ENCODE measurements at regions not wholly inside any gene's neighbourhood (a gene's known extent, or its start where the extent isn't known, plus 50 kb on each side); places are given as distances from the start of the nearest gene placed in this dataset.

DNA sequence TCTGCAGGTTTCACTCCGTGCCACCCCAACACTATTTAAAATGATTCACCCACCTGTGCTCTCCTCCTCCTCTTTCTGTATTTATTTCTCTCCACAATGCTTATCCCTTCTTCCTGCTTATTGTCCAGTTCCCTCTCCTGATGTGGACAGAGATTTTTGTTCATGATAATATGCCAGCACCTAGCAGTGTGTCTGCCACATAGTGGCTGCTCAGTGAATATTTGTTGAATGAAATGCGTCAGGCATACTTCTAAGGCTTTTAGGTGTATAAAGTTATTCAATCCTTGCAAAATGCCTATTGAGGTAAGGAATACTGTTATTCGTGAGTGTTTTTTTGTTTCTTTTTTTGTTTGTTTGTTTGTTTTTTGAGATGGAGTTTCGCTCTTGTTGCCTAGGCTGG, 67.5 kb upstream of the MME start:
- no peaks in the 10 kb centered on the region for H3K4me1 ChIP-seq (ENCODE audit: control insufficient read depth in 1 of 2, insufficient read depth in 2 of 2, low read length in 2 of 2)
- DNase-seq (no peak), ATAC-seq (ENCODE audit: low FRiP score) (no peak)
- intact Hi-C loops (cut with DNase I), result no loop called here
- H3K4me3 ChIP-seq (ENCODE audit: low read length in 2 of 2), result no peak overlapping the region
- no peaks in the 10 kb centered on the region for H3K36me3 ChIP-seq (ENCODE audit: control insufficient read depth in 1 of 2, insufficient read depth in 2 of 2, low read length in 1 of 2)
- 92 to 94% methylated on average over 4 of the region's 4 CpGs for WGBS, 2 donors
- H3K27ac ChIP-seq (ENCODE audit: low read depth in 1 of 2, low read length in 2 of 2), result no peak overlapping the region
- no peaks in the 10 kb centered on the region for H3K27me3 ChIP-seq (ENCODE audit: control insufficient read depth in 1 of 2, insufficient read depth in 2 of 2, low read length in 1 of 2)
- no peaks in the 10 kb centered on the region for H3K9me3 ChIP-seq (ENCODE audit: control insufficient read depth, low read length)

GRCh38 chr3:155010416-155010815, 69.7 kb upstream of the MME start:
- no peaks in the 10 kb centered on the region for H3K36me3 ChIP-seq (ENCODE audit: control insufficient read depth in 1 of 2, insufficient read depth in 2 of 2, low read length in 1 of 2)
- H3K9me3 ChIP-seq (ENCODE audit: control insufficient read depth, low read length), result no peaks in the 10 kb centered on the region
- WGBS, 2 donors, result 65 to 67% methylated on average over 3 of the region's 3 CpGs
- H3K4me1 ChIP-seq (ENCODE audit: control insufficient read depth in 1 of 2, insufficient read depth in 2 of 2, low read length in 2 of 2), result no peaks in the 10 kb centered on the region
- H3K4me3 ChIP-seq (ENCODE audit: low read length in 2 of 2), result no peak overlapping the region
- H3K27me3 ChIP-seq (ENCODE audit: control insufficient read depth in 1 of 2, insufficient read depth in 2 of 2, low read length in 1 of 2), result no peaks in the 10 kb centered on the region
- no peak overlapping the region for H3K27ac ChIP-seq (ENCODE audit: low read depth in 1 of 2, low read length in 2 of 2)
- no peak for DNase-seq
- intact Hi-C loops (cut with DNase I), result no loop called here
- ATAC-seq (ENCODE audit: low FRiP score), result no peak

GRCh38 chr3:155009217-155009616, 70.9 kb upstream of the MME start:
- intact Hi-C loops (cut with DNase I), result no loop called here
- Histone ChIP-seq H3K9me3 (ENCODE audit: control insufficient read depth, low read length) (no peaks in the 10 kb centered on the region), H3K36me3 (ENCODE audit: control insufficient read depth in 1 of 2, insufficient read depth in 2 of 2, low read length in 1 of 2) (no peaks in the 10 kb centered on the region), H3K4me3 (ENCODE audit: low read length in 2 of 2) (no peak overlapping the region), H3K4me1 (ENCODE audit: control insufficient read depth in 1 of 2, insufficient read depth in 2 of 2, low read length in 2 of 2) (no peaks in the 10 kb centered on the region), H3K27me3 (ENCODE audit: control insufficient read depth in 1 of 2, insufficient read depth in 2 of 2, low read length in 1 of 2) (no peaks in the 10 kb centered on the region), H3K27ac (ENCODE audit: low read depth in 1 of 2, low read length in 2 of 2) (no peak overlapping the region)
- WGBS, 2 donors, result 79 to 80% methylated on average over 2 of the region's 2 CpGs
- DNase-seq, result no peak
- ATAC-seq (ENCODE audit: low FRiP score), result no peak

DNA sequence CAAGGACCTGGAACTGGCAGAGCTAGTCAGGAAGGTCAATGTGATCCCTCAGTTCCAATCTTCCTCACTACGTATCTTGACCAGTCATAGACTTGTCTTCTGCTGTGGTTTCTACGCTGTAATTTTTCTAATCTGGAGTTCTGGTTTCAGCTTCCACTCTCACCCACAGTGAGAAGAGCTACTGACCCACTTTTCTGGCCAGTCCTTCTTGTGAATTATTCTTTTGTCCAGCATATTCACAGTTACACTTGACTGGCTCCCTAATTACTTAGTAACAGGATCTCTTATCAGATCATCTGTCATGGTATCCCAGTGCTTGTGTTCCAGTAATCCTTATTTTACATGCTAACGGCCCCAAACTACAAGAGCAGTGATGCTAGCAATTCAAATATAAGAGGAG, 72.4 kb upstream of the MME start:
- 71 to 75% methylated on average over 3 of the region's 3 CpGs for WGBS, 2 donors
- ATAC-seq (ENCODE audit: low FRiP score) (no peak), DNase-seq (no peak)
- intact Hi-C loops (cut with DNase I), result no loop called here
- no peak overlapping the region for H3K4me3 ChIP-seq (ENCODE audit: low read length in 2 of 2)
- H3K4me1 ChIP-seq (ENCODE audit: control insufficient read depth in 1 of 2, insufficient read depth in 2 of 2, low read length in 2 of 2), result no peaks in the 10 kb centered on the region
- no peaks in the 10 kb centered on the region for H3K36me3 ChIP-seq (ENCODE audit: control insufficient read depth in 1 of 2, insufficient read depth in 2 of 2, low read length in 1 of 2)
- no peaks in the 10 kb centered on the region for H3K27me3 ChIP-seq (ENCODE audit: control insufficient read depth in 1 of 2, insufficient read depth in 2 of 2, low read length in 1 of 2)
- H3K27ac ChIP-seq (ENCODE audit: low read depth in 1 of 2, low read length in 2 of 2), result no peak overlapping the region
- no peaks in the 10 kb centered on the region for H3K9me3 ChIP-seq (ENCODE audit: control insufficient read depth, low read length)

- ATAC-seq (ENCODE audit: low FRiP score), result no peak
- no peaks in the 10 kb centered on the region for H3K36me3 ChIP-seq (ENCODE audit: control insufficient read depth in 1 of 2, insufficient read depth in 2 of 2, low read length in 1 of 2)
- no peaks in the 10 kb centered on the region for H3K9me3 ChIP-seq (ENCODE audit: control insufficient read depth, low read length)
- intact Hi-C loops (cut with DNase I), result no loop called here
- DNase-seq, result no peak
- H3K4me3 ChIP-seq (ENCODE audit: low read length in 2 of 2), result no peak overlapping the region
- 74 to 83% methylated on average over 7 of the region's 7 CpGs for whole genome bisulfite sequencing, 2 donors
- H3K4me1 ChIP-seq (ENCODE audit: control insufficient read depth in 1 of 2, insufficient read depth in 2 of 2, low read length in 2 of 2), result no peaks in the 10 kb centered on the region
- H3K27me3 ChIP-seq (ENCODE audit: control insufficient read depth in 1 of 2, insufficient read depth in 2 of 2, low read length in 1 of 2), result no peaks in the 10 kb centered on the region
- no peak overlapping the region for H3K27ac ChIP-seq (ENCODE audit: low read depth in 1 of 2, low read length in 2 of 2)
These were observed 78.7 kb upstream of the MME start for GRCh38 chr3:155001289-155002010.

GRCh38 chr3:154992655-154993054, 87.5 kb upstream of the MME start:
- ATAC-seq (ENCODE audit: low FRiP score) (no peak), DNase-seq (no peak)
- Histone ChIP-seq H3K4me1 (ENCODE audit: control insufficient read depth in 1 of 2, insufficient read depth in 2 of 2, low read length in 2 of 2) (no peaks in the 10 kb centered on the region), H3K36me3 (ENCODE audit: control insufficient read depth in 1 of 2, insufficient read depth in 2 of 2, low read length in 1 of 2) (no peaks in the 10 kb centered on the region), H3K27ac (ENCODE audit: low read depth in 1 of 2, low read length in 2 of 2) (no peak overlapping the region), H3K9me3 (ENCODE audit: control insufficient read depth, low read length) (no peaks in the 10 kb centered on the region), H3K4me3 (ENCODE audit: low read length in 2 of 2) (no peak overlapping the region), H3K27me3 (ENCODE audit: control insufficient read depth in 1 of 2, insufficient read depth in 2 of 2, low read length in 1 of 2) (no peaks in the 10 kb centered on the region)
- intact Hi-C loops (cut with DNase I), result no loop called here

- Histone ChIP-seq H3K27ac (ENCODE audit: low read depth in 1 of 2, low read length in 2 of 2) (no peak overlapping the region), H3K36me3 (ENCODE audit: control insufficient read depth in 1 of 2, insufficient read depth in 2 of 2, low read length in 1 of 2) (no peaks in the 10 kb centered on the region), H3K9me3 (ENCODE audit: control insufficient read depth, low read length) (no peaks in the 10 kb centered on the region), H3K27me3 (ENCODE audit: control insufficient read depth in 1 of 2, insufficient read depth in 2 of 2, low read length in 1 of 2) (no peaks in the 10 kb centered on the region), H3K4me1 (ENCODE audit: control insufficient read depth in 1 of 2, insufficient read depth in 2 of 2, low read length in 2 of 2) (no peaks in the 10 kb centered on the region), H3K4me3 (ENCODE audit: low read length in 2 of 2) (no peak overlapping the region)
- DNase-seq, result no peak
- intact Hi-C loops (cut with DNase I), result no loop called here
- no peak for ATAC-seq (ENCODE audit: low FRiP score)
These were observed 89.6 kb upstream of the MME start for GRCh38 chr3:154990543-154990942.

GRCh38 chr3:154987846-154988245, 92.3 kb upstream of the MME start:
- H3K9me3 ChIP-seq (ENCODE audit: control insufficient read depth, low read length), result no peaks in the 10 kb centered on the region
- no peak overlapping the region for H3K4me3 ChIP-seq (ENCODE audit: low read length in 2 of 2)
- no peaks in the 10 kb centered on the region for H3K36me3 ChIP-seq (ENCODE audit: control insufficient read depth in 1 of 2, insufficient read depth in 2 of 2, low read length in 1 of 2)
- H3K27me3 ChIP-seq (ENCODE audit: control insufficient read depth in 1 of 2, insufficient read depth in 2 of 2, low read length in 1 of 2), result no peaks in the 10 kb centered on the region
- no peak for DNase-seq
- no peak for ATAC-seq (ENCODE audit: low FRiP score)
- intact Hi-C loops (cut with DNase I), result no loop called here
- no peaks in the 10 kb centered on the region for H3K4me1 ChIP-seq (ENCODE audit: control insufficient read depth in 1 of 2, insufficient read depth in 2 of 2, low read length in 2 of 2)
- WGBS, 2 donors, result 91 to 92% methylated on average over 1 of the region's 1 CpG
- H3K27ac ChIP-seq (ENCODE audit: low read depth in 1 of 2, low read length in 2 of 2), result no peak overlapping the region

- no peak overlapping the region for H3K27ac ChIP-seq (ENCODE audit: low read depth in 1 of 2, low read length in 2 of 2)
- DNase-seq (no peak), ATAC-seq (ENCODE audit: low FRiP score) (no peak)
- no peak overlapping the region for H3K4me3 ChIP-seq (ENCODE audit: low read length in 2 of 2)
- no peaks in the 10 kb centered on the region for H3K36me3 ChIP-seq (ENCODE audit: control insufficient read depth in 1 of 2, insufficient read depth in 2 of 2, low read length in 1 of 2)
- H3K27me3 ChIP-seq (ENCODE audit: control insufficient read depth in 1 of 2, insufficient read depth in 2 of 2, low read length in 1 of 2), result no peaks in the 10 kb centered on the region
- intact Hi-C loops (cut with DNase I), result no loop called here
- H3K9me3 ChIP-seq (ENCODE audit: control insufficient read depth, low read length), result no peaks in the 10 kb centered on the region
- WGBS, 2 donors, result 31 to 33% methylated on average over 1 of the region's 1 CpG
- H3K4me1 ChIP-seq (ENCODE audit: control insufficient read depth in 1 of 2, insufficient read depth in 2 of 2, low read length in 2 of 2), result peaks cover 0 to 1% of the 10 kb centered on the region in 2 donors
These were observed 98.5 kb upstream of the MME start for GRCh38 chr3:154981664-154982063.

All from aorta (tissue), 5 donors.